A673 (cell line): ENCODE measurements at regions not wholly inside any gene's neighbourhood (a gene's known extent, or its start where the extent isn't known, plus 50 kb on each side); places are given as distances from the start of the nearest gene placed in this dataset.

ENCODE experiments used
- BruUV-seq: library from RNA; stranded (reverse); fragments of 400-500 nt; replicated peaks from 2 replicates; lab custom pipeline; 2021; lab: Mats Ljungman, UMichigan
- CTCF ChIA-PET: fragments of 300-600 bp; sonication (Branson Sonifier 250); formaldehyde crosslinking; loops from one replicate; lab custom pipeline; 2022; ENCODE audit warnings: antibody characterized with exemption; lab: Charles Lee
- POLR2A ChIA-PET: fragments of 300-600 bp; sonication (Branson Sonifier 250); formaldehyde crosslinking; loops from one replicate; lab custom pipeline; 2022; ENCODE audit warnings: antibody characterized with exemption; ENCODE audit not compliant: low non-redundant PET; lab: Charles Lee
- DNase-seq: peaks from one replicate; pipeline ENCODE4 v3.0.0-alpha.2; 2015; ENCODE audit warnings: low spot score
- H3K27ac ChIP-seq: fragments of 200-600 bp; sonication (generic); 2 replicates; pipeline ENCODE4 v1.5.1; 2016; ENCODE audit warnings: mixed run types, low read depth, mild to moderate bottlenecking, mixed read lengths, antibody characterized with exemption, low read length; ENCODE audit not compliant: poor library complexity, severe bottlenecking
- H3K27me3 ChIP-seq: fragments of 200-600 bp; sonication (generic); replicated peaks from 2 replicates; pipeline ENCODE4 v1.6.1; 2017; ENCODE audit warnings: mixed run types, low read depth, mild to moderate bottlenecking, mixed read lengths, antibody characterized with exemption, low read length; ENCODE audit not compliant: insufficient read depth, poor library complexity
- H3K36me3 ChIP-seq: fragments of 200-600 bp; sonication (generic); 2 replicates; pipeline ENCODE4 v1.6.1; 2016; ENCODE audit warnings: mixed run types, mild to moderate bottlenecking, mixed read lengths, antibody characterized with exemption, low read length; ENCODE audit not compliant: insufficient read depth, poor library complexity, severe bottlenecking
- H3K4me1 ChIP-seq: fragments of 200-600 bp; sonication (generic); 2 replicates; pipeline ENCODE4 v1.6.1; 2017; ENCODE audit warnings: mixed run types, mild to moderate bottlenecking, mixed read lengths, antibody characterized with exemption, low read length; ENCODE audit not compliant: insufficient read depth, poor library complexity, severe bottlenecking
- H3K4me3 ChIP-seq: fragments of 200-600 bp; sonication (generic); 2 replicates; pipeline ENCODE4 v1.5.1; 2016; ENCODE audit warnings: low read depth, mixed run types, mild to moderate bottlenecking, mixed read lengths, low read length; ENCODE audit not compliant: poor library complexity, severe bottlenecking
- H3K9me3 ChIP-seq: fragments of 200-600 bp; sonication (generic); 2 replicates; pipeline ENCODE4 v1.6.1; 2016; ENCODE audit warnings: mixed run types, low read depth, mild to moderate bottlenecking, mixed read lengths, antibody characterized with exemption, low read length; ENCODE audit not compliant: poor library complexity, severe bottlenecking
- EZH2 ChIP-seq: fragments of 200-600 bp; sonication (generic); IDR thresholded peaks from 2 replicates; pipeline ENCODE4 v1.6.1; 2017; ENCODE audit warnings: borderline replicate concordance, low read depth, mild to moderate bottlenecking, mixed read lengths, antibody characterized with exemption, low read length; ENCODE audit not compliant: poor library complexity, severe bottlenecking
- intact Hi-C: fragments of 100-400 bp; cut with micrococcal nuclease; formaldehyde crosslinking; loops from one replicate; pipeline ENCODE4 v1.10.0; 2022; ENCODE audit not compliant: unreplicated experiment
- TF ChIP-seq, protein P1 (sequence below): fragments of 300-800, 200-600 bp; sonication (generic); conservative IDR thresholded peaks from 2 replicates; pipeline ENCODE4 v1.5.1; 2017; ENCODE audit warnings: low read depth, mild to moderate bottlenecking, antibody characterized with exemption, low read length, moderate library complexity, mixed read lengths

- Histone ChIP-seq H3K9me3 (no peaks in the 10 kb centered on the region), H3K4me3 (no peak overlapping the region), H3K27ac (no peak overlapping the region), H3K27me3 (no peaks in the 10 kb centered on the region), H3K4me1 (peaks cover 12% of the 10 kb centered on the region), H3K36me3 (no peaks in the 10 kb centered on the region)
- ChIA-PET CTCF (no interaction called here), POLR2A (no interaction called here)
- no TSS peak for BruUV-seq
- intact Hi-C loops, result no loop called here
- no peak for TF ChIP-seq EZH2
- TF ChIP-seq, protein P1, sequence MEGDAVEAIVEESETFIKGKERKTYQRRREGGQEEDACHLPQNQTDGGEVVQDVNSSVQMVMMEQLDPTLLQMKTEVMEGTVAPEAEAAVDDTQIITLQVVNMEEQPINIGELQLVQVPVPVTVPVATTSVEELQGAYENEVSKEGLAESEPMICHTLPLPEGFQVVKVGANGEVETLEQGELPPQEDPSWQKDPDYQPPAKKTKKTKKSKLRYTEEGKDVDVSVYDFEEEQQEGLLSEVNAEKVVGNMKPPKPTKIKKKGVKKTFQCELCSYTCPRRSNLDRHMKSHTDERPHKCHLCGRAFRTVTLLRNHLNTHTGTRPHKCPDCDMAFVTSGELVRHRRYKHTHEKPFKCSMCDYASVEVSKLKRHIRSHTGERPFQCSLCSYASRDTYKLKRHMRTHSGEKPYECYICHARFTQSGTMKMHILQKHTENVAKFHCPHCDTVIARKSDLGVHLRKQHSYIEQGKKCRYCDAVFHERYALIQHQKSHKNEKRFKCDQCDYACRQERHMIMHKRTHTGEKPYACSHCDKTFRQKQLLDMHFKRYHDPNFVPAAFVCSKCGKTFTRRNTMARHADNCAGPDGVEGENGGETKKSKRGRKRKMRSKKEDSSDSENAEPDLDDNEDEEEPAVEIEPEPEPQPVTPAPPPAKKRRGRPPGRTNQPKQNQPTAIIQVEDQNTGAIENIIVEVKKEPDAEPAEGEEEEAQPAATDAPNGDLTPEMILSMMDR, result no peak
- DNase-seq, result no peak
These were observed 766.5 kb downstream of the METTL15 start for GRCh38 chr11:28874706-28875105.

DNA sequence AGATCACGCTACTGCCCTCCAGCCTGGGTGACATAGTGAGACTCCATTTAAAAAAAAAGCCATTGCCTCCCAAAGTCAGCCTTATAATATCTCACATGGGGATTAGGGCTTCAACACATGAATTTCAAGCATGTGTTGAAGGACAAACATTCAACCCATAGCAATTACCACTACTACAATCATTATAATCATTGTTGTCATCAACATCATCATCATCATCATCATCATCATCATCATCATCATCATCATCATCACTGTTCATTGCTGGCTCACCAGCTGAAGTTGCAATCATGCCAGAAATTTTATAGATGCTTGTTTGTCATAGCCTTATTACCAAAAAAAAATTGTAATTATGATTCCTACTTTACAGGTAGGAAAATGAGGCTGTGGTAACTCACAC is 762.9 kb downstream of the METTL15 start:
- ChIA-PET CTCF (no interaction called here), POLR2A (no interaction called here)
- Histone ChIP-seq H3K4me1 (peaks cover 3% of the 10 kb centered on the region), H3K4me3 (no peak overlapping the region), H3K9me3 (no peaks in the 10 kb centered on the region), H3K27ac (no peak overlapping the region), H3K36me3 (no peaks in the 10 kb centered on the region), H3K27me3 (no peaks in the 10 kb centered on the region)
- no peak for DNase-seq
- TF ChIP-seq, protein P1, result no peak
- TF ChIP-seq EZH2, result no peak
- no TSS peak for BruUV-seq
- intact Hi-C loops, result no loop called here

GRCh38 chr11:28863422-28863821 is 755.2 kb downstream of the METTL15 start:
- no peak for DNase-seq
- no peaks in the 10 kb centered on the region for H3K36me3 ChIP-seq
- no peak for TF ChIP-seq EZH2
- TF ChIP-seq, protein P1, result no peak
- H3K9me3 ChIP-seq, result no peaks in the 10 kb centered on the region
- no peak overlapping the region for H3K27ac ChIP-seq
- CTCF ChIA-PET, result no interaction called here
- no peak overlapping the region for H3K4me3 ChIP-seq
- POLR2A ChIA-PET, result no interaction called here
- H3K4me1 ChIP-seq, result peaks cover 25% of the 10 kb centered on the region
- intact Hi-C loops, result no loop called here
- no TSS peak for BruUV-seq
- no peaks in the 10 kb centered on the region for H3K27me3 ChIP-seq
